Naive B cell (primary cell): ENCODE measurements at regions not wholly inside any gene's neighbourhood (a gene's known extent, or its start where the extent isn't known, plus 50 kb on each side); places are given as distances from the start of the nearest gene placed in this dataset.

ENCODE experiments used
- ATAC-seq, 2 donors: fragments of 150-1000 bp; cut with Tn5 transposase; 2 replicates each; pipeline ENCODE4 v1.10.0; 2021; ENCODE audit warnings: low read depth in 2 of 2, mild to moderate bottlenecking in 2 of 2, moderate library complexity in 2 of 2
- DNase-seq: peaks from one replicate; pipeline ENCODE4 v3.0.0; 2022
- H3K27ac Mint-ChIP-seq, 6 donors: one replicate each; pipeline ENCODE4 v1.8.0; 2020 to 2022; ENCODE audit warnings: mild to moderate bottlenecking in 6 of 6, mixed read lengths in 6 of 6, moderate library complexity in 5 of 6, inconsistent platforms in 2 of 6
- H3K27me3 Mint-ChIP-seq, 3 donors: one replicate each; pipeline ENCODE4 v1.8.0; 2021 to 2022; ENCODE audit warnings: mixed read lengths in 3 of 3, mild to moderate bottlenecking in 1 of 3
- H3K36me3 Mint-ChIP-seq, 2 donors: one replicate each; pipeline ENCODE4 v1.8.0; 2020 to 2022; ENCODE audit warnings: mixed read lengths in 2 of 2, inconsistent platforms in 1 of 2, mild to moderate bottlenecking in 1 of 2
- H3K4me1 Mint-ChIP-seq, 3 donors: one replicate each; pipeline ENCODE4 v1.8.0; 2020 to 2022; ENCODE audit warnings: mixed read lengths in 3 of 3, inconsistent platforms in 1 of 3, mild to moderate bottlenecking in 1 of 3, moderate library complexity in 1 of 3
- H3K4me3 Mint-ChIP-seq, 8 donors: one replicate each; pipeline ENCODE4 v1.8.0; 2020 to 2022; ENCODE audit warnings: mild to moderate bottlenecking in 8 of 8, mixed read lengths in 8 of 8, moderate library complexity in 8 of 8, inconsistent platforms in 2 of 8
- H3K9me3 Mint-ChIP-seq, 7 donors: one replicate each; pipeline ENCODE4 v1.8.0; 2020 to 2022; ENCODE audit warnings: mixed read lengths in 7 of 7, mild to moderate bottlenecking in 5 of 7, inconsistent platforms in 2 of 7, moderate library complexity in 1 of 7

GRCh38 chr2:212906620-212907019 is 244.8 kb downstream of the IKZF2 start:
- Mint-ChIP-seq H3K27me3 (no peaks in the 10 kb centered on the region), H3K36me3 (no peaks in the 10 kb centered on the region), H3K4me3 (no peak overlapping the region), H3K27ac (no peak overlapping the region), H3K9me3 (peaks cover 0 to 4% (median 0%) of the 10 kb centered on the region in 7 donors), H3K4me1 (peaks cover 0 to 3% (median 0%) of the 10 kb centered on the region in 3 donors)
- ATAC-seq (no peak), DNase-seq (no peak)

GRCh38 chr2:212905640-212906201 is 245.7 kb downstream of the IKZF2 start:
- no peaks in the 10 kb centered on the region for H3K27me3 Mint-ChIP-seq
- H3K27ac Mint-ChIP-seq, result no peak overlapping the region
- no peak overlapping the region for H3K4me3 Mint-ChIP-seq

GRCh38 chr2:212904646-212905045 is 246.8 kb downstream of the IKZF2 start:
- no peak overlapping the region for H3K4me3 Mint-ChIP-seq
- no peak overlapping the region for H3K27ac Mint-ChIP-seq
- H3K9me3 Mint-ChIP-seq, result peaks cover 0 to 3% (median 0%) of the 10 kb centered on the region in 7 donors
- no peaks in the 10 kb centered on the region for H3K36me3 Mint-ChIP-seq
- no peaks in the 10 kb centered on the region for H3K27me3 Mint-ChIP-seq
- ATAC-seq (no peak), DNase-seq (no peak)
- H3K4me1 Mint-ChIP-seq, result peaks cover 0 to 3% (median 0%) of the 10 kb centered on the region in 3 donors

More at GRCh38 chr2:212905640-212906201, 245.7 kb downstream of the IKZF2 start:
- DNase-seq (no peak), ATAC-seq (no peak)
- H3K4me1 Mint-ChIP-seq, result peaks cover 0 to 3% (median 0%) of the 10 kb centered on the region in 3 donors
- peaks cover 0 to 4% (median 0%) of the 10 kb centered on the region in 7 donors for H3K9me3 Mint-ChIP-seq
- no peaks in the 10 kb centered on the region for H3K36me3 Mint-ChIP-seq

- Mint-ChIP-seq H3K27me3 (no peaks in the 10 kb centered on the region), H3K36me3 (no peaks in the 10 kb centered on the region), H3K9me3 (no peaks in the 10 kb centered on the region), H3K4me3 (no peak overlapping the region), H3K4me1 (peaks cover 0 to 3% (median 0%) of the 10 kb centered on the region in 3 donors), H3K27ac (peak overlapping the region in 1 of 6 donors; percentile 7)
- DNase-seq, result no peak
- ATAC-seq, result no peak
Observed at GRCh38 chr2:212903413-212903812, 248.0 kb downstream of the IKZF2 start.

- Mint-ChIP-seq H3K9me3 (no peaks in the 10 kb centered on the region), H3K4me1 (peaks cover 0 to 3% (median 0%) of the 10 kb centered on the region in 3 donors), H3K27ac (no peak overlapping the region), H3K27me3 (no peaks in the 10 kb centered on the region), H3K36me3 (no peaks in the 10 kb centered on the region), H3K4me3 (peak overlapping the region in 1 of 8 donors; percentile 7)
- DNase-seq (no peak), ATAC-seq (no peak)
Observed at GRCh38 chr2:212902421-212902820, 249.0 kb downstream of the IKZF2 start.

- Mint-ChIP-seq H3K27ac (no peak overlapping the region), H3K9me3 (no peaks in the 10 kb centered on the region), H3K4me1 (peaks cover 0 to 3% (median 0%) of the 10 kb centered on the region in 3 donors), H3K4me3 (no peak overlapping the region), H3K36me3 (no peaks in the 10 kb centered on the region), H3K27me3 (no peaks in the 10 kb centered on the region)
- DNase-seq, result no peak
- no peak for ATAC-seq
Observed at GRCh38 chr2:212901604-212902275, 249.7 kb downstream of the IKZF2 start.

GRCh38 chr2:212900715-212901114 is 250.7 kb downstream of the IKZF2 start:
- Mint-ChIP-seq H3K4me1 (peaks cover 0 to 3% (median 0%) of the 10 kb centered on the region in 3 donors), H3K36me3 (no peaks in the 10 kb centered on the region), H3K4me3 (no peak overlapping the region), H3K27ac (no peak overlapping the region), H3K9me3 (no peaks in the 10 kb centered on the region), H3K27me3 (no peaks in the 10 kb centered on the region)
- ATAC-seq, result no peak
- no peak for DNase-seq

GRCh38 chr2:212898011-212898410 is 253.4 kb downstream of the IKZF2 start:
- Mint-ChIP-seq H3K27ac (no peak overlapping the region), H3K27me3 (no peaks in the 10 kb centered on the region), H3K4me1 (no peaks in the 10 kb centered on the region), H3K9me3 (no peaks in the 10 kb centered on the region), H3K4me3 (no peak overlapping the region), H3K36me3 (no peaks in the 10 kb centered on the region)
- DNase-seq (no peak), ATAC-seq (no peak)

GRCh38 chr2:212897296-212897695 is 254.1 kb downstream of the IKZF2 start:
- Mint-ChIP-seq H3K27ac (no peak overlapping the region), H3K4me3 (no peak overlapping the region), H3K36me3 (no peaks in the 10 kb centered on the region), H3K4me1 (peaks cover 1 to 4% (median 3%) of the 10 kb centered on the region in 3 donors), H3K27me3 (no peaks in the 10 kb centered on the region), H3K9me3 (no peaks in the 10 kb centered on the region)
- DNase-seq (no peak), ATAC-seq (no peak)

GRCh38 chr2:212894026-212894425 is 257.4 kb downstream of the IKZF2 start:
- Mint-ChIP-seq H3K9me3 (no peaks in the 10 kb centered on the region), H3K27ac (no peak overlapping the region), H3K4me3 (no peak overlapping the region), H3K4me1 (peaks cover 4 to 8% (median 6%) of the 10 kb centered on the region in 3 donors), H3K27me3 (no peaks in the 10 kb centered on the region), H3K36me3 (no peaks in the 10 kb centered on the region)
- no peak for DNase-seq
- ATAC-seq, result no peak

GRCh38 chr2:212893216-212893615 is 258.2 kb downstream of the IKZF2 start:
- Mint-ChIP-seq H3K9me3 (no peaks in the 10 kb centered on the region), H3K4me3 (no peak overlapping the region), H3K27ac (no peak overlapping the region), H3K27me3 (no peaks in the 10 kb centered on the region), H3K4me1 (peaks cover 4 to 8% (median 6%) of the 10 kb centered on the region in 3 donors), H3K36me3 (no peaks in the 10 kb centered on the region)
- ATAC-seq (no peak), DNase-seq (no peak)

GRCh38 chr2:212892193-212892592 is 259.2 kb downstream of the IKZF2 start:
- ATAC-seq (no peak), DNase-seq (no peak)
- Mint-ChIP-seq H3K36me3 (no peaks in the 10 kb centered on the region), H3K9me3 (no peaks in the 10 kb centered on the region), H3K27ac (peak overlapping the region in 1 of 6 donors; percentile 2), H3K27me3 (no peaks in the 10 kb centered on the region), H3K4me1 (peaks cover 4 to 8% (median 6%) of the 10 kb centered on the region in 3 donors), H3K4me3 (peak overlapping the region in 4 of 8 donors; percentile 10 to 64 (median 24))

- peaks cover 4 to 8% (median 6%) of the 10 kb centered on the region in 3 donors for H3K4me1 Mint-ChIP-seq
- H3K4me3 Mint-ChIP-seq, result no peak overlapping the region
- H3K36me3 Mint-ChIP-seq, result no peaks in the 10 kb centered on the region
- ATAC-seq (no peak), DNase-seq (no peak)
- no peak overlapping the region for H3K27ac Mint-ChIP-seq
- H3K27me3 Mint-ChIP-seq, result no peaks in the 10 kb centered on the region
- peaks cover 0 to 5% (median 4%) of the 10 kb centered on the region in 7 donors for H3K9me3 Mint-ChIP-seq
Observed at GRCh38 chr2:212891580-212891979, 259.8 kb downstream of the IKZF2 start.

GRCh38 chr2:212882626-212883025 is 268.8 kb downstream of the IKZF2 start:
- no peak for DNase-seq
- H3K27ac Mint-ChIP-seq, result peak overlapping the region in 1 of 6 donors; percentile 18
- H3K9me3 Mint-ChIP-seq, result peaks cover 5 to 35% (median 22%) of the 10 kb centered on the region in 7 donors
- no peaks in the 10 kb centered on the region for H3K27me3 Mint-ChIP-seq
- no peaks in the 10 kb centered on the region for H3K4me1 Mint-ChIP-seq
- peaks cover 10 to 18% of the 10 kb centered on the region in 2 donors for H3K36me3 Mint-ChIP-seq
- no peak overlapping the region for H3K4me3 Mint-ChIP-seq
- no peak for ATAC-seq
